WTC11 (cell line): ENCODE measurements at regions not wholly inside any gene's neighbourhood (a gene's known extent, or its start where the extent isn't known, plus 50 kb on each side); places are given as distances from the start of the nearest gene placed in this dataset.

ENCODE experiments used
- ATAC-seq: fragments of 200-7000 bp; cut with Tn5 transposase; 2 replicates; pipeline ENCODE4 v1.10.0; 2021; ENCODE audit warnings: mild to moderate bottlenecking, moderate library complexity
- CTCF ChIA-PET: fragments of 300-600 bp; sonication (Branson Sonifier 250); formaldehyde crosslinking; loops from one replicate; lab custom pipeline; 2021; ENCODE audit warnings: antibody characterized with exemption; lab: Charles Lee
- POLR2A ChIA-PET: fragments of 350-600 bp; sonication (Branson Sonifier 250); formaldehyde crosslinking; loops from one replicate; lab custom pipeline; 2021; ENCODE audit warnings: antibody characterized with exemption; lab: Charles Lee
- DNase-seq: peaks from one replicate; pipeline ENCODE4 v3.0.0; 2021; ENCODE audit warnings: low spot score
- H3K27ac Mint-ChIP-seq: 2 replicates; pipeline ENCODE4 v1.8.0; 2021; ENCODE audit warnings: mixed read lengths
- H3K27me3 Mint-ChIP-seq: 2 replicates; pipeline ENCODE4 v1.8.0; 2021; ENCODE audit warnings: low read depth, mild to moderate bottlenecking, moderate library complexity, mixed read lengths
- H3K36me3 Mint-ChIP-seq: 2 replicates; pipeline ENCODE4 v1.8.0; 2021; ENCODE audit warnings: mixed read lengths
- H3K4me1 Mint-ChIP-seq: 2 replicates; pipeline ENCODE4 v1.8.0; 2022; ENCODE audit warnings: mixed read lengths
- H3K4me3 Mint-ChIP-seq: 2 replicates; pipeline ENCODE4 v1.8.0; 2021; ENCODE audit warnings: mild to moderate bottlenecking, moderate library complexity, mixed read lengths
- H3K9me3 Mint-ChIP-seq: 2 replicates; pipeline ENCODE4 v1.8.0; 2021; ENCODE audit warnings: mixed read lengths
- ATF6 ChIP-seq: sonication (generic); formaldehyde crosslinking; IDR thresholded peaks from 2 replicates; pipeline ENCODE4 v1.8.1; 2023; ENCODE audit warnings: mild to moderate bottlenecking, missing genetic modification reagents
- CBFB ChIP-seq: sonication (generic); formaldehyde crosslinking; IDR thresholded peaks from 2 replicates; pipeline ENCODE4 v1.8.1; 2022; ENCODE audit warnings: mild to moderate bottlenecking, low read depth, missing genetic modification reagents
- FOXK1 ChIP-seq: sonication (generic); formaldehyde crosslinking; IDR thresholded peaks from 2 replicates; pipeline ENCODE4 v1.8.0; 2022; ENCODE audit warnings: mild to moderate bottlenecking, moderate library complexity, missing genetic modification reagents
- FOXP4 ChIP-seq: sonication (generic); formaldehyde crosslinking; IDR thresholded peaks from 2 replicates; pipeline ENCODE4 v1.8.0; 2022; ENCODE audit warnings: mild to moderate bottlenecking, missing genetic modification reagents
- GABPB1 ChIP-seq: sonication (generic); formaldehyde crosslinking; IDR thresholded peaks from 2 replicates; pipeline ENCODE4 v1.8.1; 2023; ENCODE audit warnings: mild to moderate bottlenecking, missing genetic modification reagents
- HMGXB4 ChIP-seq: sonication (generic); formaldehyde crosslinking; IDR thresholded peaks from 2 replicates; pipeline ENCODE4 v1.8.1; 2023; ENCODE audit warnings: mild to moderate bottlenecking, moderate library complexity, missing genetic modification reagents
- IRF1 ChIP-seq: sonication (generic); formaldehyde crosslinking; IDR thresholded peaks from 2 replicates; pipeline ENCODE4 v1.8.0; 2023; ENCODE audit warnings: missing genetic modification reagents
- JAZF1 ChIP-seq: fragments of 250-450 bp; sonication (Bioruptor Pico); IDR thresholded peaks from 2 replicates; pipeline ENCODE4 v1.9.0; 2021; ENCODE audit warnings: moderate library complexity, mild to moderate bottlenecking, inconsistent platforms
- NR2C2 ChIP-seq: sonication (generic); formaldehyde crosslinking; IDR thresholded peaks from 2 replicates; pipeline ENCODE4 v1.8.0; 2022; ENCODE audit warnings: mild to moderate bottlenecking, missing genetic modification reagents
- TEAD1 ChIP-seq: sonication (generic); formaldehyde crosslinking; IDR thresholded peaks from 2 replicates; pipeline ENCODE4 v1.8.0; 2022; ENCODE audit warnings: mild to moderate bottlenecking, missing genetic modification reagents
- TP53 ChIP-seq: sonication (generic); formaldehyde crosslinking; IDR thresholded peaks from 2 replicates; pipeline ENCODE4 v1.8.1; 2023; ENCODE audit warnings: mild to moderate bottlenecking, missing genetic modification reagents
- USF1 ChIP-seq: sonication (generic); formaldehyde crosslinking; IDR thresholded peaks from 2 replicates; pipeline ENCODE4 v1.8.0; 2022; ENCODE audit warnings: mild to moderate bottlenecking, missing genetic modification reagents
- ZNF317 ChIP-seq: sonication (generic); formaldehyde crosslinking; IDR thresholded peaks from 2 replicates; pipeline ENCODE4 v1.8.1; 2023; ENCODE audit warnings: low read depth, mild to moderate bottlenecking, moderate library complexity, missing genetic modification reagents, borderline replicate concordance
- ZNF396 ChIP-seq: fragments of 250-450 bp; sonication (Bioruptor Pico); IDR thresholded peaks from 2 replicates; pipeline ENCODE4 v1.8.0; 2021; ENCODE audit warnings: mild to moderate bottlenecking, moderate library complexity, borderline replicate concordance
- ZNF423 ChIP-seq: fragments of 250-450 bp; sonication (Bioruptor Pico); IDR thresholded peaks from 2 replicates; pipeline ENCODE4 v2.1.2; 2022; ENCODE audit warnings: mild to moderate bottlenecking, moderate library complexity
- ZNF532 ChIP-seq: fragments of 250-450 bp; sonication (Bioruptor Pico); IDR thresholded peaks from 2 replicates; pipeline ENCODE4 v1.9.0; 2021; ENCODE audit warnings: mild to moderate bottlenecking, borderline replicate concordance

- peak; percentile 74 for ATAC-seq
- Mint-ChIP-seq H3K27me3 (no peaks in the 10 kb centered on the region), H3K4me1 (peaks cover 27% of the 10 kb centered on the region), H3K27ac (peak overlapping the region; percentile 75), H3K4me3 (no peak overlapping the region; the same call in 1 of the 2 replicates)
- CTCF ChIA-PET, result interaction anchor here (1.5 to 2.2 kb wide), 2 partner anchors 32 to 41 kb away, joined by 4 to 21 read pairs; no protein-coding TSS in a partner anchor
- TF ChIP-seq USF1 (CRISPR knock-in tag), result no peak
- peak; percentile 93 for TF ChIP-seq ZNF423 (CRISPR knock-in tag)
- TF ChIP-seq IRF1 (CRISPR knock-in tag), result no peak
- TF ChIP-seq HMGXB4 (CRISPR knock-in tag), result no peak
- no peak for TF ChIP-seq ZNF532
- TF ChIP-seq FOXK1 (CRISPR knock-in tag), result 0 out of 2 replicates have a peak, but pooled peaks have one; percentile 38
- peak; percentile 73; the same call in 1 of the 2 replicates for TF ChIP-seq FOXP4 (CRISPR knock-in tag)
- peak; percentile 76; the same call in 1 of the 2 replicates for TF ChIP-seq TEAD1
- TF ChIP-seq, all 79 proteins: peak for 4
- POLR2A ChIA-PET, result interaction anchor here (0.6 kb wide), 1 partner anchor 102 kb away, joined by 4 read pairs; no protein-coding TSS in a partner anchor
- peak; percentile 27 for DNase-seq
- Mint-ChIP-seq H3K9me3 (no peaks in the 10 kb centered on the region), H3K36me3 (no peaks in the 10 kb centered on the region)
These were observed 149.9 kb downstream of the SHQ1 start for GRCh38 chr3:72698154-72698917.

- no peak for ATAC-seq
- POLR2A ChIA-PET, result interaction anchor here (0.6 kb wide), 1 partner anchor 102 kb away, joined by 4 read pairs; no protein-coding TSS in a partner anchor
- Mint-ChIP-seq H3K4me1 (peaks cover 34% of the 10 kb centered on the region), H3K9me3 (no peaks in the 10 kb centered on the region), H3K27me3 (no peaks in the 10 kb centered on the region), H3K27ac (peak overlapping the region; percentile 75), H3K4me3 (no peak overlapping the region; the same call in 1 of the 2 replicates), H3K36me3 (no peaks in the 10 kb centered on the region)
- CTCF ChIA-PET, result interaction anchor here (0.6 to 2.3 kb wide), 6 partner anchors 30 to 125 kb away, joined by 3 to 21 read pairs (median 6); no protein-coding TSS in a partner anchor
- no peak for DNase-seq
- TF ChIP-seq TP53 (CRISPR knock-in tag), result no peak
- TF ChIP-seq JAZF1, result no peak
- no peak for TF ChIP-seq ZNF423 (CRISPR knock-in tag)
- no peak for TF ChIP-seq ATF6
- no peak for TF ChIP-seq ZNF317 (CRISPR knock-in tag)
- no peak for TF ChIP-seq NR2C2
- TF ChIP-seq ZNF396 (CRISPR knock-in tag), result no peak
- TF ChIP-seq ZNF532, result no peak
- no peak for TF ChIP-seq GABPB1 (CRISPR knock-in tag)
- no peak for TF ChIP-seq CBFB (CRISPR knock-in tag)
These were observed 150.5 kb downstream of the SHQ1 start for GRCh38 chr3:72697717-72698116.
